GM23248 (cell line): ENCODE measurements at regions not wholly inside any gene's neighbourhood (a gene's known extent, or its start where the extent isn't known, plus 50 kb on each side); places are given as distances from the start of the nearest gene placed in this dataset.

ENCODE experiments used
- EZH2 ChIP-seq: fragments of 200-600 bp; sonication (generic); IDR thresholded peaks from 2 replicates; pipeline ENCODE4 v1.6.1; 2018; ENCODE audit warnings: antibody characterized with exemption, mild to moderate bottlenecking; ENCODE audit not compliant: insufficient read depth, poor library complexity, severe bottlenecking
- EZH2phosphoT487 ChIP-seq: fragments of 200-600 bp; sonication (generic); IDR thresholded peaks from 2 replicates; pipeline ENCODE4 v1.6.1; 2018; ENCODE audit warnings: antibody characterized with exemption, moderate library complexity, mild to moderate bottlenecking, low read depth; ENCODE audit not compliant: insufficient read depth

- TF ChIP-seq EZH2 = no peak
- no peak for TF ChIP-seq EZH2phosphoT487
Measured at GRCh38 chr14:53764846-53765245, 191.8 kb downstream of the BMP4 start.
